Adrenal gland (tissue), 5 donors: ENCODE measurements at regions not wholly inside any gene's neighbourhood (a gene's known extent, or its start where the extent isn't known, plus 50 kb on each side); places are given as distances from the start of the nearest gene placed in this dataset.

Source experiments
- CTCF ChIP-seq, 6 experiments: fragments of 450-650 bp in 4 of 6; fragments of 200-600 bp in 2 of 6; sonication (generic) in 1 of 6; IDR thresholded peaks; 1 replicate in 5 of 6; 2 replicates in 1 of 6; pipeline versions ENCODE4 v1.5.1 to v1.8.0; 2016 to 2021; ENCODE audit warnings: antibody characterized with exemption in 6 of 6, mild to moderate bottlenecking in 2 of 6, moderate library complexity in 1 of 6
- POLR2A ChIP-seq, 2 donors: fragments of 450-650 bp; IDR thresholded peaks; one replicate each; pipeline ENCODE4 v1.6.1; 2017; ENCODE audit warnings: antibody characterized with exemption in 2 of 2, mild to moderate bottlenecking in 2 of 2, moderate library complexity in 1 of 2
- donor health status: DM: no; HTN: no; CAD: no.

- no peak for TF ChIP-seq CTCF (IDR thresholded peaks at IDR 0.05)
- no peak for TF ChIP-seq POLR2A (IDR thresholded peaks at IDR 0.05)
Observed at GRCh38 chr11:41532413-41532812, 73.0 kb upstream of the LRRC4C start.
